Activated CD8-positive, alpha-beta memory T cell treated with anti-CD3 and anti-CD28 coated beads, Interleukin-2, amount 50 U/mL, for 48 hours (primary cell): ENCODE measurements at regions not wholly inside any gene's neighbourhood (a gene's known extent, or its start where the extent isn't known, plus 50 kb on each side); places are given as distances from the start of the nearest gene placed in this dataset.

Source experiments
- DNase-seq: peaks from one replicate; pipeline ENCODE4 v3.0.0-alpha.2; 2020

- DNase-seq, result no peak
These were observed 80.7 kb upstream of the DUSP5 start for GRCh38 chr10:110416776-110417711.

DNA sequence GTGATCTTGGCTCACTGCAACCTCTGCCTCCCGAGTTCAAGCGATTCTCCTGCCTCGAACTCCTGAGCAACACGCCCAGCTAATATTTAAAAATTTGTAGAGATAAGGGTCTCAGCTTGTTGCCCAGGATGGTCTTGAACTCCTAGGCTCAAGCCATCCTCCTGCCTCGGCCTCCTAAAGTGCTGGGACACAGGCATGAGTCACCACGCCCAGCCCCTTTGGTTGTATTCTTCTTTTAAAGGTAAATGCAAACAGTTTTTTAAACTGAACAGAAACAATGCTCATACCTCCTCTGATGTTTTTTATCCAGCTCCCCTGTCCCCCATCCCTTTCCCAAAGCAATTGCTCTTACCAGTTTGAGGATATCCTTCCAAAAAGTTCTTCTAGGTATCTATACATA lies 79.5 kb upstream of the DUSP5 start:
- DNase-seq, result no peak

GRCh38 chr10:110419265-110419664 lies 78.4 kb upstream of the DUSP5 start:
- no peak for DNase-seq

- no peak for DNase-seq
These were observed 77.1 kb upstream of the DUSP5 start for GRCh38 chr10:110420401-110421193.

GRCh38 chr10:110421512-110422138 lies 76.1 kb upstream of the DUSP5 start:
- DNase-seq, result no peak

- DNase-seq, result no peak
These were observed 75.2 kb upstream of the DUSP5 start for GRCh38 chr10:110422548-110422947.

DNA sequence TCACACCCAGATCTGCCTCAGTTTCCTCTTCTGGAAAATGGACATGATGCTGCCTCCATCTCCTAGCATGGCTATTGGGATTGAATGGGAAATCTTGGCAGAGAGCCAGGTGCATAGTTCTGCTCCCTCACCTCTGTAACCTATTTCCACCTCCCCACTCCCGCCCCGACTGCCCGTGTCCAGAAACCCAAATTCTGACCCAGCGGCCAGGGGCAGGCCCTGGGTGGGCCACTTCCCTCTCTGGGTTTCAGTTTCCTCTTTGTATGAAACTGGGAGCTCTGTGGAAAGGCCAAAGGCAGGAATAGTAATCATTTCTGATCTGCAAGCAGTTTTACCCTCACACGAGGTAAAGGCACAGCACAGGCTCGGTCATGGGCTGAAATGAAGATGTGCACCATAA lies 74.1 kb upstream of the DUSP5 start:
- no peak for DNase-seq

DNA sequence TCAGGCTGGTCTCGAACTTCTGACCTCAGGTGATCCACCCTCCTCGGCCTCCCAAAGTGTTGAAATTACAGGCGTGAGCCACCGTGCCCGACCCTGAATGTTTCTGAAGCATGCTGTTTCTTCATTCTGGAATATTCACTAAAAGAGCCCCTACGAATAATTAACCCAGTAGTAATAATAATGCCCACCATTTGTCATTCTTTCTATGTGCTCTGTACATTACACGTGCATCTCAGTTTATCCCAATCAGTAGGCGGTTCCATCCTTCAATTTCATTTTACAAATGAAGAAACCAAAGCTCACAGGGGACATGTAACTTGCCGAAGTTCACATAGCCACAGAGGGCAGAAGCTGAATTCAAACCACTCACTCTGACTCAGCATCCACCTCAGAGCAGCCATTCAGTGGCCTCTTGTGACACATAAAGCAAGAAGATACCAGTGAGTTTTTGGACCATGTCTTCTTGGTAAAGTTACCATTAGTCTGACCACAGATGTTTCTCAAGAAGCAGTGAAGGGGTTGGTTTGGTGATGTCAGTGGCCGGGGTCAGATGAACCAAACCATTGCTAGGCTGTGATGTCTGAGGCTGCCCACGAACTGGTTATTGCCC lies 71.9 kb upstream of the DUSP5 start:
- peak; percentile 75 for DNase-seq

- DNase-seq, result no peak
These were observed 71.2 kb upstream of the DUSP5 start for GRCh38 chr10:110426294-110427181.

DNA sequence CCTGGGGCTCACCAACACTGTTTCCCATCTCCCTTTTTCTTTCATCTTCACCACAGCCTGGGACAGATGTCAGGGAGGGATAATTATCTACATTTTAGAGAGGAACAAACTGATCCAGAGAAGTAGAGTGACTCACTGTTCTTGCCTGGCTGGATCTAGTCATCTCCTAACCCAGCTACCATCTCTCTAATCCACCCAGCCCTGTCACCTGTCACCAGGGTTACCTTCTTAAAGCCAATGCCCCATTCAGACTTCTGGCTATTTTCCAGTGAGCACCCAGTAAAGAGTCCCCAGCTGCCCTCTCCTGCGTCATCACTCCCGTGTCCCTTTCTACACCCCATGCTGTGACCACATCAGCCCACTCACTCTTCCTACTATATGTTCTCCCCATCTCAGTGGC lies 68.4 kb upstream of the DUSP5 start:
- peak; percentile 53 for DNase-seq

DNA sequence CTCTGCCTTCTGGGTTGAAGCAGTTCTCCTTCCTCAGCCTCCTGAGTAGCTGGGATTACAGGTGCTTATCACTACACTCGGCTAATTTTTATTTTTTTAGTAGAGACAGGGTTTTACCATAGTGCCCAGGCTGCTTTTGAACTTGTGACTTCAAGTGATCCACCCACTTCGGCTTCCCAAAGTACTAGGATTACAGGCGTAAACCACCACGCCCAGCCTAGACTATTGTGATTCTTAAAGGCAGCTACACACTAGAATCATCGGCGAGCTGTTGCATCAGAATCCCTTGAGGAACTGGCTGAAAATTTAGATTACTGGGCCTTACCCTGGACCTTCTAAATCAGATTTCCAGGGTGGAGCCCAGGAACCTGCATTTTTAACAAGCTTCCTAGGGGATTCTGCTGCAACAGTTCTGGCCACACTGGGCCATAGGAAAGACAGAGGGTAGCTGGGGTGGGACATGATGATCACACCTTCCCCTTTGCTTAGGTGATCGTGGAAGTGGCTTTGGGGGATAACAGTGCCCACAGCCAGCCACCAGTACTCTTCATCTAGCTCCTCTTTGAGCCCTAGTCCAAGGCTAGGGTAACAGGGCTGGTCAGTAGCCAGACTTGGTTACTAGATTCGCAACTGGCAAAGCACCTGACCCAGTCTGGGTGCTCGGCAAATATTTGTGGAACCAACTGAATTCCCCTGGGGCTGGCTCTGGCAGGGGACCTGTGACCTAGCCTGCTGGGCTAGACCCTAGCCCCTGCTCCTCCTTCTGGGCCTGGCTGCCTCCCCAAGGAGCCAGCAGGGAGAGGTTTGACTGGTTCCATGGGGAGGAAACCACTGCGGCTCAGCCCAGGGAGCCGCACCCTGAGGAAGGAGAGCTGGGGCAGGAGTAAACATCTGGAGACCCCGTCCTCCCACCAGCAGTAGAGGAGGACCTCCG lies 67.1 kb upstream of the DUSP5 start:
- peak; percentile 48 for DNase-seq

DNA sequence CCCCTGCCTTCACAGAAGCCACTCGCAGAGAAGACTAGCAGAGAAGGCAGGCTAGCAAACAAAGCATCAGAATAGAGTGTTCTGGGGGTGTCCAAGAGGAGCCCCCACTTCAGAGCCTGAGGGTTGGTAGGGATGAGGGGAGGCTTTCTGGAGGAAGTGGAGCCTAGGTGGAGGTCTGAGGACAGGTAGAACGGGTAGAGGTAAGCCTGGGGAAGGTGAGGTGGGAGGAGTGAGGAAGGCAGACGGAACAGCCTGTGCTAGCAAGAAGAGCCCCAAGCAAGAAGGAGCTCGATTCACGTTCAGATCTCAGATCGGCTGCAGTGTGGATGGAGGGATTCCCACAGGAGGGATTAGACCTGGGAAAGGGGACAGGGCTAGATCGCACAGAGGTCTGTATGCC lies 66.0 kb upstream of the DUSP5 start:
- DNase-seq, result peak; percentile 49

DNA sequence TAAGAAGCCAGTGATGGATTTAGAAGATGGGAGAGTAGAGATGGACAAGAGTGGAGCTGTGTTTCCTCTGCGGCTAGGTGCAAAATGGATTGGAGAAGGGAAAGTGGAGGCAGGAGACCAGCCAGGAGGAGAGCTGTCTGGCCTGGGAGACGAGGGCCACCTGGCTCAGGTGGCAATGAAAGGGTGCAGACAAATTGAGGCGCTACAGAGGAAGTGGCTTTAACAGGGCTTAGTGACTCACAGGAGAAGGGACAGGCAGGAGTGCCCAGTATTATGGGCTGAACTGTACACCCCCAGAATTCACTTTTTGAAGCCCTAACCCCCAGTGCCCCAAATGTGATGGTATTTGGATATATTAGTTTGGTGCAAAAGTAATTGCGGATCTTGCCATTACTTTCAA lies 65.6 kb upstream of the DUSP5 start:
- DNase-seq, result peak; percentile 45

- peak; percentile 32 for DNase-seq
These were observed 64.7 kb upstream of the DUSP5 start for GRCh38 chr10:110432814-110433565.

DNA sequence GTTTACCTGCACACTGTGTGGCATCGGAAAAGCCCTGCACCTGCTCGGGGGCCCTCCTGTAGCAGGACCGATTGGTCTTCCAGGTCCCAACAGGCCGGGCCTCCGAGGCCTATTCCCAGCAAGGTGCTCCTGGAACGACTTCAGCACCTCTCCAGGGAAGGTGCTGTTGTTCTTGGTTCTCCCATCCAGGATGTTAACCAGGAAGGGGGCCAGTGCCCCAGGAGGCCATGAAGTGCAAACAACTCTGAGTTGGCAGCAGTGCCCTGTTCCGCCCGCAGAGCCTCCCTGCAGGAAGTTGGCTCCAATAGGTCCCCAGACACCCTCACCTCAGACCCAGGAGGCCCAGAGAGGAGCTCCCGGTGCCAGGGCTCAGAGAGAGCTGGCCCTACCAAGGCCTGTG lies 64.0 kb upstream of the DUSP5 start:
- peak; percentile 46 for DNase-seq

DNA sequence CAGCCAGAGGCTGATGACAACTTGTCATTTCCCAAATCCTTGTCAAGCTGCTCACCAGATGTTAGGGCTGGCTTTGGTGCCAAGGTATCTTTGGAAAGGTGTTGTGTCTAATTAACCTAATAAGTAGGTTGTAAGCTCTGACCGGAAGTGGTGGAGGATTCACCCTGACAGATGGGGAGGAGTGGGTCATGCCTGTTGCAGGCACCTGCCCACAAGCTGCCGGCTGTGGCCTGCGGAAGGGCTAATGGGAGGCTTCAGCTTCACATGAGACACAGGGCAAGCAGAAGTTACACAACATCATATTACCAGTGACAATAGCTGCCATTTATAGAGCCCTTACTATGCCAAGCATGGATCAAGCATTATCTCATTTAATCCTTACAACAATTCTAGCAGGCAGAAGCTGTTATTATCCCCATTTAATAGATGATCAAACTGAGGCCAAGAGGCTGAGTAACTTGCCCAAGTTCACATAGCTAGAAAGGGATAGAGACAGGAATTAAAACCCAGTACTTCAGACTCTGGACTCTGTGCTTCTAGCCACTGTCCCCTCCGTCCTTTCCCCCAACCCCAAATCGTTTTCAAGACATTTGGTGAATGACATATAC lies 63.1 kb upstream of the DUSP5 start:
- DNase-seq, result no peak

DNA sequence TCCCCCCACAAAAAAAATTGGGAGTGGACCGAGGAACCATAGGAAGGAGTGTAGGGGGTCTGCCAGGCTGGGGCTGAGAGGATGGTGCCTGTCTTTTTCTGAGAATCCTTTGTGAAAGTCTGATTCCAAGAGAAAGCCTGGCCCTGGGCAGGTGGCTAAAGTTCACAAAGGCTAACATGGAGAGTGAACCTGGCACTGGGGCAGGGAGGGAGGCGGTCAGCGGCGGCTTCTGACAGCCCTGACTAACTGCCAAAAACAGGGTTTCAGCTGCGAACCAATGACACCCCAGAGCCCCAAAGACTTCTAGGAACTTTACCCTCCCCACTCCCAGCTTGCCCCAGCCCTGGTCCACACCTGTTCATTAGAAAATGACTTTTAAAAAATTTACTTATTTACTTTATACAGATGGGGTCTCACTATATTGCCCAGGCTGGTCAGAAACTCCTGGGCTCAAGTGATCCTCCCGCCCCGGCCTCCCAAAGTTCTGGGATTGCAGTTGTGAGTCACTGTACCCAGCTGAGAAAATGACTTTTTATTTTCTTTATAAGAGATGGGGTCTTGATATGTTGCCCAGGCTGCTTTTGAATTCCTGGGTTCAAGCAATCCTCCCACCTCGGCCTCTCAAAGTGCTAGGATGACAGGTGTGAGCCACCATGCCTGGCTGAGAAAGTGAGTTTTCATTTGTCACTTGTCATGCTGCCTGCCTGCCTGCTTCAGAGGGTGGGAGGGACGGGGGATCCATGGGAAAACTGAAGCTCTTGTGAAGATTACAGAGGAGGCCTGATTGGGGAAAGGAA lies 61.0 kb upstream of the DUSP5 start:
- peak; percentile 35 for DNase-seq

DNA sequence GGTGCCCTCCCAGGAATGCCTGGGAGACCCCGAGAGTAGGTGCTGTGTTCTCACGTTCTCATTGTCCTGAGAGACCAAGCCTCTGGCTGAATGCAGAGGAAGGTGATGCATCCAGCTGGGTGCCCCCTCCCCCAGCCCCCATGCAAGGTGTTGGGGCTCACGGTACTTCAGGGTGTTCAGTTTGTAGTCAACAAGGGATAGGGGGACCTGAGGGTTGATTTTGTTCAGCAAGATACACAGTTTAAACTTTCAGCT lies 60.4 kb upstream of the DUSP5 start:
- no peak for DNase-seq

DNA sequence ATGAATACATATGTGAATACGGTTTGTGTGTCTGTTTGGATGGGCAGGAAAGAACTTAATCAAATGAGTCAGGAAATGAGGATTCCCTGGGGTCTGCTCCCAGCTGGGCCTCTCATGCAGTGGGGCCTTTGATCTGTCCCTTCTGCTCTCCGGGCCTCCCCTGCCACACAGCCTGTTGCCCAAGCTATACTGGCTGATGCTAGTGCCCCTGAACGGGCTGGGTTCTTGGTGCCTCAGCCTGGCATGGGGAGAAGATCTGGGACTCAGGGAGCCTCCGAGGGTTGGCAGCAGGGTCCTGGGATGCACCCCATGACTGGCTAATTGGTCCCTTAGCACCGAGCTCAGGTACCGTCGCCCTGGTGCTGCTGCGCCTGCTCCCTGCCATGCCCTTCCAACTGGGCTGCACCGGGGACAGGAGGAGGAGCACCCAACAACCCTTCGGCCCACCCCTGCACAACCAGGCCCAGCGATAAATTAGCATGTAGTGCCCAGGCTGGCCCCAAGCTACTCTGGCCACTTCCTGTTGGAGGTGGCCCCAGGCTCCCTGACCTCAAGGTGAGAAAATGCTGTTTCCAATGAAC lies 59.9 kb upstream of the DUSP5 start:
- DNase-seq, result peak; percentile 48
